ENCODE measurements at regions not wholly inside any gene's neighbourhood (a gene's known extent, or its start where the extent isn't known, plus 50 kb on each side); places are given as distances from the start of the nearest gene placed in this dataset.
"Not testable (repeated sequence)": the region's sequence is repeated elsewhere in the genome, so short reads cannot be mapped to it uniquely, and the experiment has no call there.

- DNase-seq (ENCODE audit: low spot score), result no peak
Observed at GRCh38 chr1:70554341-70554740, 143.3 kb downstream of the CTH start.

DNA sequence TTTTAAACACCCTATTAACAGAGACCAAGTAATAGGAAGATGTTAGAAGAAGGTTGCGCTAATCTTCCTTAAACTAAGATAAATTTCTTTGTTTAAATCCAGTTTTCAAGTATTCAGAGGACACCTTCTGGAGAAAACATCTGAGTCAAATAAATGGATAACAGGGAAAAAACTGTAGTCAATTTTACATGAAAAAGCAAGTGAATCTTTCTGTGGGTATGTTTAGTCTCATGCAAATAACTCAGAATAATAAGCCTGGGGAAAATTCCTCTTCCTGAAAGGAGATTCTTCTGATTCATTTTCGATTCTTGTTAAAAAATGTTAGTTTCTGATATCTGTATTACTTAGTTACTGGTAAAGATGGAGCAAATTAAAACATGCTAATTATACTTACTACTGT is 145.5 kb downstream of the CTH start:
- DNase-seq (ENCODE audit: low spot score), result no peak

GRCh38 chr1:70567167-70567566 is 156.1 kb downstream of the CTH start:
- no peak for DNase-seq (ENCODE audit: low spot score)

- DNase-seq (ENCODE audit: low spot score), result no peak
Observed at GRCh38 chr1:70571191-70571590, 160.1 kb downstream of the CTH start.

DNA sequence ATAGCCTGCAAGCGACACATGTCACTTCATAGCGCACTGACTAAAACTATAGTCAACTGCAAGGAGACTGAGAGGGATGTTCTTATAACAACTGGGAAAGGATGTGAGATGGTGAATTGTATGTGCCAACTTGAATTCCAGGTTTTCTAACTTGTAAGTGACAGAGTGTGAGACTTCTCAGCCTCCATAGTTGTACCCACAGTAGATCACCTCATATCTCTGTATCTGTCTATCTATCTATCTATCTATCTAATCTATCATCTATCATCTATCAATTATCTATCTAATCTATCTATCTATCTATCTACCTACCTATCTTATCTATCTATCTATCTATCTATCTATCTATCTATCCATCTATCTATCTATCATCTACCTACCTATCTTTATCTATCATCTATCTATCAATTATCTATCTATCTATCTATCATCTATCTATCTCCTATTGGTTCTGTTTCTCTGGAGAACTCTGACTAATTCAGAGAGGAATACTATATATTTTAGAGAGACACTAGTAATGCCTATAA is 162.3 kb downstream of the CTH start:
- no peak for DNase-seq (ENCODE audit: low spot score)

DNA sequence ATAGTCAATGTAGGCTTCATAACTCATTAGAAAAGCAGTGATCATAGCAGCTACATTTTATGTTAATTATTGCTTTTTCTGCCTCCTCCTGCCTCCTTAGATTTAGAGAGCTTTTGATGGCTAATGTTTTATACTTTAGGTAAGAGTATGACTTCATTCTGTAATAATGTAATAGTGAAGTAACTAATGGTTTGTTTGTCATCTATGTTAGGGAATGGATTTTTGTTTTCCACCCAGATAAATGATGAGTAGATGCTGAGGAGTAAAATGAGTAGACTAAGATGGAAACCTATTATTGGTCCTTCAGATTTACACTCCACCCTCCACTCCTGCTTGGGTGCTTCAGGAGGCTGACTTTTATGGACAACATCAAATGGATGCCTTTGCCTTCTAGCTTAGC is 170.6 kb downstream of the CTH start:
- DNase-seq (ENCODE audit: low spot score), result no peak

DNA sequence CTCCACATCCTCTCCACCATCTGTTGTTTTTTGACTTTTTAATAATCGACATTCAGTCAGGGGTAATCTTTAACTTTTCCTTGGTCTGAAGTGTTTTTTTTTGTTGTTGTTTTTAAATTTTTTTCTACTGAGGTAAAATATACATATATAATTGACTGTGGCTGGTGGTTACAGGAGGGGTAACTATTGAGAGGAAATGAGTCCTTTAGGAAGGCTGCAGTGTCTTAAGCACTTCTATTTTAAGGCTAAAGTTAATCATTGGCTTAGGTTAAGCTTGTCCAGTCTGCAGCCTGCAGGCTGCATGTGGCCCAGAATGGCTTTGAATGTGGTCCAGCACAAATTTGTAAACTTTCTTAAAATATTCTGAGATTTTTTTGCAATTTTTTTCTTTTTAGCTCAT is 172.5 kb downstream of the CTH start:
- DNase-seq (ENCODE audit: low spot score), result no peak

GRCh38 chr1:70586046-70586445 is 175.0 kb downstream of the CTH start:
- no peak for DNase-seq (ENCODE audit: low spot score)

DNA sequence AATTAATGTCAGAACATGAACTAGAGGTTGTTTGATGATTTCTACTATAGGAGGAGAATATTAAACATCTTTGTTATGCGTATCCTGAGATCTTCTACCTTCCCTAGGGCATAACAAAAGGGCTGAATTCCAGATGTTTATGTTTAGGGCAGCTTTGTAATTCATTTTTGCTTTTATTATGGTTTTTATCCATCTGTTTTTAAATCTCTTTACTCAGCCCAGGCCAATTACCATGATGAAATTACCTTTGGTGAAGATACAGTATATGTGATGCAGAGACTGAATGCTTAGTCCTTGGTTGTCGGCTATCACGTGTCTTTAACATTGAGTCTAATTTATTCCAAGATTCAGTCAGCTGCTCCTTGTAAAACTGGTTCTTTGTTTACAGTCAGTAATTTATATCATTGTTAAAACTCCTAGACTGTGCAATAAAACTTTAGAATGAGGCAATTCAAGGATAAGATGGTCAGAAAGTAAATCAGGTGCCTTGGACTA is 176.9 kb downstream of the CTH start:
- DNase-seq (ENCODE audit: low spot score), result no peak

- not testable (repeated sequence) for DNase-seq (ENCODE audit: low spot score)
Observed at GRCh38 chr1:70593551-70593950, 182.5 kb downstream of the CTH start.

DNA sequence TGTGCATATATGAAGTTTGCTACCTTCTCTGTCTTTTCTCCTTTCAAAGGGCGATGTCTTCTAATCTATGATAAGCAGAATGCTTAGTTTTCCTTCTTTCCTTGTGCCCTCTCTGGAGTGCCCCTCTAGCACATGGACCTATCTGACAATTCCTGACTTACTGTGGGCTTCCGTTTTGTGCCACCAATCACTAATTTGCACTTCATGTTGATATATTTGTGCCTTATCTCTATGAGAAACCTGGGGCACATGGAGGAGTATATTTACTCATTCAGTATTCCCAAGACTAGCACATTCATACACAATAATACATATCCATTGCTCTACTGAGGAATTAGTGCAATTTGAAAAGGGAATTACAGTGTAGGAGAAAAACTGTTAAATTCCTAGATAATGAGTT is 197.7 kb downstream of the CTH start:
- no peak for DNase-seq (ENCODE audit: low spot score)

- not testable (repeated sequence) for DNase-seq (ENCODE audit: low spot score)
Observed at GRCh38 chr1:70610164-70610563, 199.1 kb downstream of the CTH start.

- no peak for DNase-seq (ENCODE audit: low spot score)
Observed at GRCh38 chr1:70616946-70617345, 205.9 kb downstream of the CTH start.

- no peak for DNase-seq (ENCODE audit: low spot score)
Observed at GRCh38 chr1:70617728-70618127, 206.7 kb downstream of the CTH start.

GRCh38 chr1:70627910-70628309 is 216.8 kb downstream of the CTH start:
- no peak for DNase-seq (ENCODE audit: low spot score)

- DNase-seq (ENCODE audit: low spot score), result no peak
Observed at GRCh38 chr1:70628973-70629372, 217.9 kb downstream of the CTH start.

DNA sequence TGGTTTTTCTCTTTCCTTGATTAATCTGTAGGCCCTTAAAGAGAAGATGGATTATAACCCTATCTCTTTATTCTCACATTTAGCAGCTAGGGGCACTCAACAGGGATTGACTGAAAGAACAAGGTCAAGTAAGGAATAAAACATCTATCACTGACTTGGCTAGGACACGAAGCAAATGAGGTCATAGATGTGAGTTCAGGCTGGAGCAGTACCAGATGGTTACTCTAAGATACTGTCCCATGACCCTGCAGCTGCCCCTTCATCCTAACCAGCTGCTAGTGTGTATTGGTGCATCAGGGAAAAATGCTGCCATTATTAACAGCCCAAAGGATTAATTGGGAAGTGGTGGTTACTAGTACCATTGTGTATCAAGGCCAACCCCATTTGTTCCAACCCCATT is 221.9 kb downstream of the CTH start:
- DNase-seq (ENCODE audit: low spot score), result no peak

DNA sequence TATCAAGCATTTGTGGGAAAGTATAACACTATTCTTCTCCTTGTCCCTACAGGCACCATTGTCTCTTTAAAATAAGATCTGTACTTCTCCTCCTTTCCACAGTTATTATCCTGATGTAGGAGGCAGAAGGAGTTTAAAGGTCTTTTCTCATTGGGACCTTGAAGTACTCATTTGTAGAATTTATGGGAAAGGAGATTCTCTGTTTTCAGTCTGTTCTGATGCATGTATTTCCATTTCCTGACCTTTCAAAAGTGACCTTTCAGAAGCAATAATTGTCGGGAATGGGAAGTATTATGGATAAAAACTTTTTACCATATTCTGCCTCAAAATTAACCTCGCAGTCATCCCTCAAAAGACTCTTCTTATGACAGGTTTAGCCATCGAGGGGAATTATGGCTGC is 224.8 kb downstream of the CTH start:
- DNase-seq (ENCODE audit: low spot score), result no peak

- DNase-seq (ENCODE audit: low spot score), result no peak
Observed at GRCh38 chr1:70641868-70642267, 230.8 kb downstream of the CTH start.

DNA sequence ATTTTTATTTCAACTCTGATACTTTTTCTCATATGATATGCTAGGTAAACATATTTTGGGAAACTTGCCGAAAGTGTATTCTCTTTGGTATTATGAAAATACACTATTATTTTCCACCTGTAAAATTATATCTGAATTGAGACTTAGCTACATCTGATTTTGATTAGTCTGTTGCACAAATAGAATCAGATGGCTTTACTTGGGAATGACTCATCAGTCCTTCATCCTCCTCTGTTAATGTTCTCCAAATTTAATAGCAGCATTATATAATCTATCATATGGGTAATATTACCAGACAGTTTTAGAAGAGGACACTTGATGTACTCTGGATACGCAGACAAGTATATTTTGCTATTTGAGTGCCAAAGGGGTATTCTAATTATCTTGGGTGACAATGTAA is 245.3 kb downstream of the CTH start:
- DNase-seq (ENCODE audit: low spot score), result no peak

- DNase-seq (ENCODE audit: low spot score), result no peak
Observed at GRCh38 chr1:70659891-70660290, 248.8 kb downstream of the CTH start.

DNA sequence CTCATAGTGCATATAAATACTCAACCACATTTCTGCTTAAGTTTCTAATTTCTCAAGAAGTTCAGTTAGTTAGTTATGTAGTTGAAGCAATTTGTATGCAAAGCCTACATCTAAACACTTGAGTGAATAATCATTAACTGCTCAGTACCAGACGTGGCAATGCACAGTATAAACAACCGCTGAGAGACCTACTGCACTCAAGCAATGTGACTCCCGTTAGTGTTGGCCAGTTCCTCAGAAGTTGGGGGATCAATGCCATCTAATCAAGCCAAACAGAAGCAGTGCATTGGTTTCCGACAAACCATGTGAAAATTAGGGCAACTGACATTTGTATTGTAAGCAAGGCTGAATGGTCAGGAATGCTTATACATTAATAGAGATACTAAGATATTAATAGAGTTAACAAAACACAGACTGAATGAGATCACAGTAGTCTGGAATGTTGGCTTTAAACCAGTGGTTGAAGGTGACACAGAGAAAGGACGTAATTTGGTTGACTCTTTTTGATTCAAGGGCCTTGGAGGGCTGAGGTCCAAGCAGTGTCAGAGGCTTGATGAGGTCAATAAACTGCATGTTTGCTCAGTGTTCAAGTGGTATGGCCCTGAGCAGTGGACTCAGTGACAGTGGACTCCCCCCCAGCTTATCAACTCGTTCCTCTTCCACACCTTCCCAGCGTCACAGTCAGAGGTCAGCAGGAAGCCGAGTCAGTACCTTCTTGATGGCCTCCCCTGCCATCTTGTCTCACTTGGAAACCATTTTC is 255.5 kb downstream of the CTH start:
- DNase-seq (ENCODE audit: low spot score), result no peak

- DNase-seq (ENCODE audit: low spot score), result no peak
Observed at GRCh38 chr1:70667494-70668170, 256.6 kb downstream of the CTH start.
